Embryonic facial prominence (tissue), 1 donor: ENCODE measurements at regions not wholly inside any gene's neighbourhood (a gene's known extent, or its start where the extent isn't known, plus 50 kb on each side); places are given as distances from the start of the nearest gene placed in this dataset.

Experiments used
- DNase-seq: peaks from one replicate; pipeline ENCODE4 v3.0.0-alpha.2; 2016; ENCODE audit errors: extremely low spot score

GRCh38 chr15:91733661-91734060 is 119.8 kb upstream of the SLCO3A1 start:
- DNase-seq, result no peak

GRCh38 chr15:91737151-91737818 is 116.2 kb upstream of the SLCO3A1 start:
- no peak for DNase-seq

GRCh38 chr15:91741986-91742385 is 111.5 kb upstream of the SLCO3A1 start:
- no peak for DNase-seq

GRCh38 chr15:91751611-91752010 is 101.9 kb upstream of the SLCO3A1 start:
- no peak for DNase-seq

- DNase-seq, result no peak
These were observed 101.3 kb upstream of the SLCO3A1 start for GRCh38 chr15:91752081-91752785.

GRCh38 chr15:91759560-91759959 is 93.9 kb upstream of the SLCO3A1 start:
- no peak for DNase-seq

- DNase-seq, result no peak
These were observed 87.8 kb upstream of the SLCO3A1 start for GRCh38 chr15:91765660-91766059.

- DNase-seq, result no peak
These were observed 84.0 kb upstream of the SLCO3A1 start for GRCh38 chr15:91769476-91769875.

GRCh38 chr15:91769894-91770293 is 83.6 kb upstream of the SLCO3A1 start:
- DNase-seq, result no peak

GRCh38 chr15:91776104-91776503 is 77.4 kb upstream of the SLCO3A1 start:
- no peak for DNase-seq

- no peak for DNase-seq
These were observed 73.5 kb upstream of the SLCO3A1 start for GRCh38 chr15:91779960-91780359.

- no peak for DNase-seq
These were observed 73.1 kb upstream of the SLCO3A1 start for GRCh38 chr15:91780387-91780786.

GRCh38 chr15:91782221-91782620 is 71.3 kb upstream of the SLCO3A1 start:
- no peak for DNase-seq

- no peak for DNase-seq
These were observed 70.5 kb upstream of the SLCO3A1 start for GRCh38 chr15:91783008-91783407.

GRCh38 chr15:91783451-91783850 is 70.1 kb upstream of the SLCO3A1 start:
- no peak for DNase-seq

- no peak for DNase-seq
These were observed 68.4 kb upstream of the SLCO3A1 start for GRCh38 chr15:91784973-91785709.

GRCh38 chr15:91787198-91787597 is 66.3 kb upstream of the SLCO3A1 start:
- DNase-seq, result no peak

- DNase-seq, result no peak
These were observed 64.4 kb upstream of the SLCO3A1 start for GRCh38 chr15:91789136-91789535.

- no peak for DNase-seq
These were observed 62.7 kb upstream of the SLCO3A1 start for GRCh38 chr15:91790836-91791235.

GRCh38 chr15:91793771-91794170 is 59.7 kb upstream of the SLCO3A1 start:
- no peak for DNase-seq

GRCh38 chr15:91795235-91795634 is 58.3 kb upstream of the SLCO3A1 start:
- no peak for DNase-seq

GRCh38 chr15:91801836-91802534 is 51.5 kb upstream of the SLCO3A1 start:
- no peak for DNase-seq
